HCT116 (cell line): ENCODE measurements at regions not wholly inside any gene's neighbourhood (a gene's known extent, or its start where the extent isn't known, plus 50 kb on each side); places are given as distances from the start of the nearest gene placed in this dataset.

Source experiments
- ATAC-seq: fragments of 200-7000 bp; cut with Tn5 transposase; 2 replicates; pipeline ENCODE4 v1.9.1; 2020; ENCODE audit warnings: mild to moderate bottlenecking, moderate library complexity
- BruUV-seq: library from RNA; stranded (reverse); fragments of 400-500 nt; replicated peaks from 2 replicates; lab custom pipeline; 2021; lab: Mats Ljungman, UMichigan
- CTCF ChIA-PET: fragments of 300-600 bp; sonication (Branson Sonifier 250); formaldehyde crosslinking; loops from one replicate; lab custom pipeline; 2021; ENCODE audit warnings: antibody characterized with exemption; lab: Charles Lee
- POLR2A ChIA-PET: fragments of 300-600, 350-600 bp; sonication (Branson Sonifier 250); formaldehyde crosslinking; loops from one replicate; lab custom pipeline; 2021; ENCODE audit warnings: antibody characterized with exemption; lab: Charles Lee
- RAD21 ChIA-PET, 2 experiments: fragments of 300-600 bp; sonication (Branson Sonifier 250); formaldehyde crosslinking; loops; one replicate each; lab custom pipeline; 2023; ENCODE audit warnings: low total read pairs in 2 of 2; ENCODE audit not compliant: uncharacterized antibody in 2 of 2, unreplicated experiment in 2 of 2, low non-redundant PET in 1 of 2; lab: Charles Lee
- DNase-seq: peaks from one replicate; pipeline ENCODE4 v3.0.0-alpha.2; 2010; ENCODE audit warnings: low read depth, low spot score
- H2AFZ ChIP-seq: fragments of 200-600 bp; shearing (Covaris generic), sonication (generic); 2 replicates; pipeline ENCODE4 v1.6.1; 2017; ENCODE audit warnings: low read depth, mixed run types, mixed read lengths, antibody characterized with exemption, low read length; ENCODE audit not compliant: poor library complexity, severe bottlenecking
- H3K27ac ChIP-seq: 2 replicates; pipeline ENCODE4 v1.5.1; 2012; ENCODE audit warnings: low read depth, low read length
- H3K27me3 ChIP-seq: fragments of 200-600 bp; sonication (generic); 2 replicates; pipeline ENCODE4 v1.6.1; 2016; ENCODE audit warnings: mixed run types, low read length, mixed read lengths; ENCODE audit not compliant: insufficient read depth
- H3K36me3 ChIP-seq, 2 experiments: fragments of 200-500 bp in 1 of 2; fragments of 200-600 bp in 1 of 2; sonication (Bioruptor generic) in 1 of 2; sonication (generic) in 1 of 2; 2 replicates each; pipeline versions ENCODE4 v1.5.1 to v1.6.1; 2014 to 2016; ENCODE audit warnings: low read length in 2 of 2, inconsistent platforms in 1 of 2, mixed read lengths in 1 of 2, mixed run types in 1 of 2; ENCODE audit not compliant: insufficient read depth in 2 of 2, control insufficient read depth in 1 of 2
- H3K4me1 ChIP-seq, 2 experiments: fragments of 200-600 bp in 1 of 2; sonication (generic) in 1 of 2; 2 replicates each; pipeline versions ENCODE4 v1.5.1 to v1.6.1; 2012 to 2017; ENCODE audit warnings: low read length in 2 of 2, inconsistent platforms in 1 of 2, mild to moderate bottlenecking in 1 of 2, mixed read lengths in 1 of 2, mixed run types in 1 of 2, moderate library complexity in 1 of 2; ENCODE audit not compliant: insufficient read depth in 2 of 2, control insufficient read depth in 1 of 2
- H3K4me2 ChIP-seq: fragments of 200-600 bp; sonication (generic); 2 replicates; pipeline ENCODE4 v1.6.1; 2017; ENCODE audit warnings: mixed run types, low read length, mixed read lengths
- H3K4me3 ChIP-seq, 2 experiments: fragments of 200-600 bp in 1 of 2; sonication (generic) in 1 of 2; replicated peaks in 1 of 2; 2 replicates each; pipeline ENCODE4 v1.5.1; 2011 to 2016; ENCODE audit warnings: low read length in 2 of 2, control low read depth in 1 of 2, low read depth in 1 of 2, mild to moderate bottlenecking in 1 of 2, mixed read lengths in 1 of 2, mixed run types in 1 of 2
- H3K79me2 ChIP-seq: fragments of 200-600 bp; sonication (generic); 2 replicates; pipeline ENCODE4 v1.6.1; 2017; ENCODE audit warnings: mild to moderate bottlenecking, mixed run types, low read length, moderate library complexity, mixed read lengths; ENCODE audit not compliant: insufficient read depth
- H3K9ac ChIP-seq: fragments of 200-600 bp; sonication (generic); 2 replicates; pipeline ENCODE4 v1.6.1; 2016; ENCODE audit warnings: low read length, mixed read lengths
- H3K9me2 ChIP-seq: fragments of 200-600 bp; sonication (generic), shearing (Covaris generic); 2 replicates; pipeline ENCODE4 v1.6.1; 2017; ENCODE audit warnings: mixed run types, mild to moderate bottlenecking, moderate library complexity; ENCODE audit not compliant: insufficient read depth
- H3K9me3 ChIP-seq, 2 experiments: fragments of 200-500 bp in 1 of 2; fragments of 200-600 bp in 1 of 2; sonication (Bioruptor generic) in 1 of 2; sonication (generic) in 1 of 2; 2 replicates each; pipeline ENCODE4 v1.6.1; 2014 to 2017; ENCODE audit warnings: low read length in 2 of 2, mixed read lengths in 2 of 2, inconsistent platforms in 1 of 2, low read depth in 1 of 2, mild to moderate bottlenecking in 1 of 2, mixed run types in 1 of 2, moderate library complexity in 1 of 2; ENCODE audit not compliant: control insufficient read depth in 1 of 2, insufficient read depth in 1 of 2
- H4K20me1 ChIP-seq: fragments of 200-600 bp; sonication (generic), shearing (Covaris generic); 2 replicates; pipeline ENCODE4 v1.6.1; 2017; ENCODE audit warnings: mixed run types, mild to moderate bottlenecking, moderate library complexity; ENCODE audit not compliant: insufficient read depth
- CBX3 ChIP-seq: IDR thresholded peaks from 2 replicates; pipeline ENCODE4 v1.6.1; 2012; ENCODE audit warnings: low read depth
- CEBPB ChIP-seq: IDR thresholded peaks from 2 replicates; pipeline ENCODE4 v1.6.1; 2012; ENCODE audit warnings: low read depth
- MAX ChIP-seq: IDR thresholded peaks from 2 replicates; pipeline ENCODE4 v1.6.1; 2012
- POLR2A ChIP-seq: IDR thresholded peaks from 2 replicates; pipeline ENCODE4 v1.7.0; 2011; ENCODE audit warnings: borderline replicate concordance; ENCODE audit not compliant: insufficient read depth, insufficient read length; ENCODE audit errors: extremely low read depth
- POLR2AphosphoS5 ChIP-seq: IDR thresholded peaks from 2 replicates; pipeline ENCODE4 v1.6.1; 2011; ENCODE audit warnings: mild to moderate bottlenecking, low read depth, low read length, moderate library complexity
- RAD21 ChIP-seq: IDR thresholded peaks from 2 replicates; pipeline ENCODE4 v1.6.1; 2012; ENCODE audit warnings: low read depth, mild to moderate bottlenecking
- SIN3A ChIP-seq: IDR thresholded peaks from 2 replicates; pipeline ENCODE4 v1.6.1; 2012; ENCODE audit warnings: low read depth
- SRF ChIP-seq: IDR thresholded peaks from 2 replicates; pipeline ENCODE4 v1.6.1; 2012; ENCODE audit warnings: low read depth
- YY1 ChIP-seq: IDR thresholded peaks from 2 replicates; pipeline ENCODE4 v1.6.1; 2011; ENCODE audit warnings: low read length, low read depth, moderate library complexity, mild to moderate bottlenecking; ENCODE audit not compliant: insufficient replicate concordance; ENCODE audit errors: extremely low read depth
- ZBTB33 ChIP-seq: IDR thresholded peaks from 2 replicates; pipeline ENCODE4 v1.6.1; 2011; ENCODE audit warnings: mild to moderate bottlenecking, low read length, moderate library complexity; ENCODE audit not compliant: insufficient replicate concordance; ENCODE audit errors: extremely low read depth
- ZFX ChIP-seq: fragments of 450-650 bp; IDR thresholded peaks from 2 replicates; pipeline ENCODE4 v1.6.1; 2017
- intact Hi-C: fragments of 100-400 bp; cut with micrococcal nuclease; formaldehyde crosslinking; loops from 2 replicates; pipeline ENCODE4 v1.10.0; 2022

GRCh38 chr4:106603471-106603870 lies 234.9 kb upstream of the GIMD1 start:
- no peak overlapping the region for H3K4me2 ChIP-seq
- DNase-seq, result no peak
- no peak for ATAC-seq
- no peak overlapping the region for H3K27ac ChIP-seq
- RAD21 ChIA-PET, result no interaction called here
- no peaks in the 10 kb centered on the region for H3K9me2 ChIP-seq
- H2AFZ ChIP-seq, result no peak overlapping the region
- CTCF ChIA-PET, result no interaction called here
- POLR2A ChIA-PET, result no interaction called here
- no peaks in the 10 kb centered on the region for H4K20me1 ChIP-seq
- no peak overlapping the region for H3K4me3 ChIP-seq
- intact Hi-C loops, result no loop called here
- H3K79me2 ChIP-seq, result no peaks in the 10 kb centered on the region
- no peaks in the 10 kb centered on the region for H3K4me1 ChIP-seq
- H3K27me3 ChIP-seq, result no peaks in the 10 kb centered on the region
- TF ChIP-seq MAX (no peak), POLR2AphosphoS5 (no peak), YY1 (no peak), ZBTB33 (no peak), ZFX (no peak), CEBPB (no peak), SIN3A (no peak), CBX3 (no peak), RAD21 (no peak), SRF (no peak), POLR2A (no peak)
- no peak overlapping the region for H3K9ac ChIP-seq
- H3K9me3 ChIP-seq, result no peaks in the 10 kb centered on the region
- no peaks in the 10 kb centered on the region for H3K36me3 ChIP-seq
- no TSS peak for BruUV-seq
